H9 (cell line): ENCODE measurements at regions not wholly inside any gene's neighbourhood (a gene's known extent, or its start where the extent isn't known, plus 50 kb on each side); places are given as distances from the start of the nearest gene placed in this dataset.

ENCODE experiments used
- DNase-seq: peaks from one replicate; pipeline ENCODE4 v3.0.0-alpha.2; 2017
- H2AFZ ChIP-seq: one replicate; pipeline ENCODE4 v1.6.1; 2013; ENCODE audit warnings: mild to moderate bottlenecking, low read length, control low read depth, moderate library complexity
- H2AK5ac ChIP-seq: 2 replicates; pipeline ENCODE4 v1.6.1; 2013; ENCODE audit warnings: low read length, control low read depth, mixed read lengths; ENCODE audit not compliant: insufficient read length
- H2BK120ac ChIP-seq: one replicate; pipeline ENCODE4 v1.6.1; 2013; ENCODE audit warnings: low read depth, mild to moderate bottlenecking, low read length, control low read depth, inconsistent platforms; ENCODE audit not compliant: poor library complexity, severe bottlenecking
- H2BK12ac ChIP-seq: 2 replicates; pipeline ENCODE4 v1.6.1; 2013; ENCODE audit warnings: low read length, control low read depth, mixed read lengths, low read depth; ENCODE audit not compliant: insufficient read length
- H2BK15ac ChIP-seq: 2 replicates; pipeline ENCODE4 v1.6.1; 2013; ENCODE audit warnings: low read depth, low read length, control low read depth
- H2BK20ac ChIP-seq: one replicate; pipeline ENCODE4 v1.6.1; 2013; ENCODE audit warnings: low read depth, mild to moderate bottlenecking, low read length, control low read depth, inconsistent platforms; ENCODE audit not compliant: poor library complexity, severe bottlenecking
- H2BK5ac ChIP-seq: 2 replicates; pipeline ENCODE4 v1.6.1; 2013; ENCODE audit warnings: low read length, control low read depth, mixed read lengths; ENCODE audit not compliant: insufficient read length
- H3K14ac ChIP-seq: 2 replicates; pipeline ENCODE4 v1.6.1; 2013; ENCODE audit warnings: low read length, control low read depth; ENCODE audit not compliant: insufficient read depth
- H3K18ac ChIP-seq: 2 replicates; pipeline ENCODE4 v1.6.1; 2013; ENCODE audit warnings: low read depth, mild to moderate bottlenecking, mixed read lengths, low read length, control low read depth; ENCODE audit not compliant: insufficient read length
- H3K23ac ChIP-seq: 2 replicates; pipeline ENCODE4 v1.6.1; 2013; ENCODE audit warnings: low read length, control low read depth, mixed read lengths, low read depth; ENCODE audit not compliant: insufficient read length
- H3K23me2 ChIP-seq: 2 replicates; pipeline ENCODE4 v1.6.1; 2013; ENCODE audit warnings: low read depth, mild to moderate bottlenecking, mixed read lengths, low read length, control low read depth; ENCODE audit not compliant: insufficient read length, poor library complexity, severe bottlenecking
- H3K27ac ChIP-seq: 2 replicates; pipeline ENCODE4 v1.5.1; 2013; ENCODE audit warnings: low read length, control low read depth, mixed read lengths, low read depth; ENCODE audit not compliant: insufficient read length
- H3K27me3 ChIP-seq: 2 replicates; pipeline ENCODE4 v1.6.1; 2013; ENCODE audit warnings: low read length, control low read depth, inconsistent platforms; ENCODE audit not compliant: insufficient read depth
- H3K4ac ChIP-seq: 2 replicates; pipeline ENCODE4 v1.6.1; 2013; ENCODE audit warnings: low read depth, mild to moderate bottlenecking, control low read depth, inconsistent platforms, low read length, moderate library complexity
- H3K4me1 ChIP-seq: 2 replicates; pipeline ENCODE4 v1.6.1; 2013; ENCODE audit warnings: low read length, control low read depth, inconsistent platforms; ENCODE audit not compliant: insufficient read depth
- H3K4me2 ChIP-seq: 2 replicates; pipeline ENCODE4 v1.6.1; 2013; ENCODE audit warnings: low read length, control low read depth, mixed read lengths; ENCODE audit not compliant: insufficient read length, insufficient read depth
- H3K56ac ChIP-seq: 2 replicates; pipeline ENCODE4 v1.6.1; 2013; ENCODE audit warnings: low read depth, mild to moderate bottlenecking, mixed read lengths, low read length, control low read depth; ENCODE audit not compliant: insufficient read length
- H3K79me1 ChIP-seq: 2 replicates; pipeline ENCODE4 v1.6.1; 2013; ENCODE audit warnings: low read depth, mild to moderate bottlenecking, moderate library complexity, low read length, control low read depth, inconsistent platforms; ENCODE audit not compliant: insufficient read depth, poor library complexity, severe bottlenecking
- H3K79me2 ChIP-seq: 2 replicates; pipeline ENCODE4 v1.6.1; 2013; ENCODE audit warnings: low read length, control low read depth, inconsistent platforms; ENCODE audit not compliant: insufficient read depth
- H3K9ac ChIP-seq: 2 replicates; pipeline ENCODE4 v1.6.1; 2013; ENCODE audit warnings: low read length, control low read depth, mixed read lengths; ENCODE audit not compliant: insufficient read length; ENCODE audit errors: extremely low read depth
- H3K9me3 ChIP-seq: one replicate; pipeline ENCODE4 v1.6.1; 2013; ENCODE audit warnings: low read depth, low read length, inconsistent platforms; ENCODE audit not compliant: control insufficient read depth
- H3T11ph ChIP-seq: one replicate; pipeline ENCODE4 v1.6.1; 2013; ENCODE audit warnings: mild to moderate bottlenecking, low read length, control low read depth, inconsistent platforms
- H4K20me1 ChIP-seq: one replicate; pipeline ENCODE4 v1.6.1; 2013; ENCODE audit not compliant: control insufficient read depth, insufficient read length, insufficient read depth
- H4K5ac ChIP-seq: 2 replicates; pipeline ENCODE4 v1.6.1; 2013; ENCODE audit warnings: low read depth, mild to moderate bottlenecking, mixed read lengths, low read length, control low read depth; ENCODE audit not compliant: insufficient read length
- H4K8ac ChIP-seq: replicated peaks from 2 replicates; pipeline ENCODE4 v1.6.1; 2013; ENCODE audit warnings: low read length, control low read depth, mixed read lengths, low read depth; ENCODE audit not compliant: insufficient read length
- H4K91ac ChIP-seq: 2 replicates; pipeline ENCODE4 v1.6.1; 2013; ENCODE audit warnings: low read depth, mild to moderate bottlenecking, moderate library complexity, mixed read lengths, low read length, control low read depth; ENCODE audit not compliant: insufficient read length
- H3K27ac Mint-ChIP-seq, 3 experiments: 2 replicates in 2 of 3; 3 replicates in 1 of 3; pipeline ENCODE4 v1.8.0; 2020 to 2021; ENCODE audit warnings: mixed read lengths in 3 of 3, mild to moderate bottlenecking in 1 of 3, moderate library complexity in 1 of 3
- H3K27me3 Mint-ChIP-seq: 2 replicates; pipeline ENCODE4 v1.8.0; 2021; ENCODE audit warnings: low read depth, mild to moderate bottlenecking, moderate library complexity, mixed read lengths
- H3K36me3 Mint-ChIP-seq, 3 experiments: 2 replicates in 2 of 3; 3 replicates in 1 of 3; pipeline ENCODE4 v1.8.0; 2020 to 2021; ENCODE audit warnings: low read depth in 3 of 3, mixed read lengths in 3 of 3; ENCODE audit not compliant: insufficient read depth in 1 of 3
- H3K4me1 Mint-ChIP-seq, 2 experiments: 2 replicates each; pipeline ENCODE4 v1.8.0; 2020; ENCODE audit warnings: mixed read lengths in 2 of 2
- H3K4me3 Mint-ChIP-seq, 2 experiments: 2 replicates in 1 of 2; 3 replicates in 1 of 2; pipeline ENCODE4 v1.8.0; 2020 to 2021; ENCODE audit warnings: mild to moderate bottlenecking in 2 of 2, mixed read lengths in 2 of 2, moderate library complexity in 1 of 2
- H3K9me3 Mint-ChIP-seq, 2 experiments: 2 replicates in 1 of 2; 3 replicates in 1 of 2; pipeline ENCODE4 v1.8.0; 2020; ENCODE audit warnings: mild to moderate bottlenecking in 2 of 2, mixed read lengths in 2 of 2, moderate library complexity in 1 of 2
- CTCF ChIP-seq: fragments of 200-600 bp; sonication (generic); conservative IDR thresholded peaks from 3 replicates; pipeline ENCODE4 v1.8.0; 2021; ENCODE audit warnings: antibody characterized with exemption, mild to moderate bottlenecking
- WGBS: extraction: QIAGEN DNeasy Blood & Tissue Kit; methylation state at CpG from one replicate; pipeline ENCODE4 v1.1.7; 2013; ENCODE audit warnings: missing lambda C conversion rate, low lambda C conversion rate, mixed read lengths; ENCODE audit not compliant: insufficient read length; ENCODE audit errors: extremely low coverage; 5-methylcytosine and 5-hydroxymethylcytosine counted together

GRCh38 chr6:134588267-134588666, 270.4 kb upstream of the SGK1 start:
- no peak overlapping the region for H3K23ac ChIP-seq
- no peak overlapping the region for H3K18ac ChIP-seq
- no peak overlapping the region for H2BK5ac ChIP-seq
- no peaks in the 10 kb centered on the region; a peak in 1 of 5 replicates for H3K9me3 Mint-ChIP-seq
- no peak overlapping the region for H4K91ac ChIP-seq
- no peaks in the 10 kb centered on the region for H3K27me3 Mint-ChIP-seq
- no peaks in the 10 kb centered on the region for H3K27me3 ChIP-seq
- H2BK20ac ChIP-seq = no peak overlapping the region
- H3K27ac ChIP-seq = no peak overlapping the region
- H3K79me2 ChIP-seq = no peaks in the 10 kb centered on the region
- H2BK12ac ChIP-seq = no peak overlapping the region
- no CpG with 5 or more reads among the region's 2 CpGs for WGBS
- H3K23me2 ChIP-seq = no peaks in the 10 kb centered on the region
- DNase-seq = no peak
- H2AK5ac ChIP-seq = no peak overlapping the region
- H4K5ac ChIP-seq = no peak overlapping the region
- no peak overlapping the region for H3K4me2 ChIP-seq
- H3K36me3 Mint-ChIP-seq = no peaks in the 10 kb centered on the region
- no peaks in the 10 kb centered on the region for H3K9me3 ChIP-seq
- no peak overlapping the region for H2BK15ac ChIP-seq
- TF ChIP-seq CTCF = no peak
- no peak overlapping the region for H3K56ac ChIP-seq
- no peak overlapping the region for H3K27ac Mint-ChIP-seq
- no peak overlapping the region for H3K9ac ChIP-seq
- H4K8ac ChIP-seq = no peak overlapping the region
- no peaks in the 10 kb centered on the region for H3K79me1 ChIP-seq
- no peaks in the 10 kb centered on the region for H3K4me1 ChIP-seq
- H2BK120ac ChIP-seq = no peak overlapping the region
- no peak overlapping the region for H3K14ac ChIP-seq
- no peak overlapping the region for H3T11ph ChIP-seq
- H3K4me3 Mint-ChIP-seq = no peak overlapping the region
- H4K20me1 ChIP-seq = no peaks in the 10 kb centered on the region
- peaks cover 23 to 24% of the 10 kb centered on the region in 2 experiments for H3K4me1 Mint-ChIP-seq
- no peak overlapping the region for H2AFZ ChIP-seq
- no peak overlapping the region for H3K4ac ChIP-seq
